ENCODE measurements at regions not wholly inside any gene's neighbourhood (a gene's known extent, or its start where the extent isn't known, plus 50 kb on each side); places are given as distances from the start of the nearest gene placed in this dataset.
"Not testable (repeated sequence)": the region's sequence is repeated elsewhere in the genome, so short reads cannot be mapped to it uniquely, and the experiment has no call there.

DNA sequence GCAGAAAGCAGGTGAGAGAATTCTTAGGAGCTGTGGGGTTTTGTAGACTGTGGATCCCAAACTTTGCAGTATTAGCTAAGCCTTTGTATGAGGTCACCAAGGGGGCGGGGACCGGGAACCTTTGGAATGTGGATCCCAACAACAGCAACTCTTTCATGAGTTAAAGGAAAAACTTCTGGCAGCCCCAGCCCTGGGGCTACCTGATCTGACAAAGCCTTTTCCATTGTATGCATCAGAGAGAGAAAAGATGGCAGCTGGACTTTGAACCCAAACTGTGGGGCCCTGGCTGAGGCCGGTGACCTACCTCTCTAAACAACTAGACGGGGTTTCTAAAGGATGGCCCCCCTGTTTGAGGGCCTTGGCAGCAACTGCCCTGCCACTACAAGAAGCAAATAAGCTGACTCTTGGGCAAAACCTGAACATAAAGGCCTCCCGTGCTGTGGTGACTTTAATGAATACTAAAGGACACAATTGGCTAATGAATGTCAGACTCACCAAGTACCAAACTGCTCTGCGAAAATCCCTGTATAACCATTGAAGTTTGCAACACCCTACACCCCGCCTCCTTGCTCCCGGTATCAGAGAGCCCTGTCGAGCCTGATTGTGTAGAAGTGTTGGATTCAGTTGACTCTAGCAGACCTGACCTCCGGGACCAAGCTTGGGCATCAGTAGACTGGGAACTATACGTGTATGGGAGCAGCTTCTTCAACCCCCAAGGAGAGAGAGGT, 146.9 kb upstream of the OSBPL11 start:
- 55 to 69% (median 64%) methylated on average over 11 of the region's 11 CpGs for WGBS, 3 donors
- Histone ChIP-seq H3K27ac (ENCODE audit: low read depth in 1 of 3, low read length in 2 of 3) (peak overlapping the region in 1 of 3 donors; percentile 87), H3K4me1 (ENCODE audit: control insufficient read depth in 3 of 3, insufficient read depth in 2 of 3, low read depth in 1 of 3, low read length in 2 of 3) (peaks cover 0 to 13% (median 0%) of the 10 kb centered on the region in 3 donors)
- H3K9me3 ChIP-seq (ENCODE audit: control insufficient read depth in 2 of 2, insufficient read depth in 1 of 2, low read depth in 1 of 2, low read length in 1 of 2); H3K36me3 ChIP-seq (ENCODE audit: control insufficient read depth in 3 of 3, insufficient read depth in 2 of 3, low read depth in 1 of 3, low read length in 3 of 3); H3K27me3 ChIP-seq (ENCODE audit: control insufficient read depth in 3 of 3, insufficient read depth in 3 of 3, low read length in 3 of 3); FAIRE-seq; H3K4me3 ChIP-seq (ENCODE audit: low read depth in 1 of 3, low read length in 3 of 3): not testable (repeated sequence)
- DNase-seq = peak in 1 of 2 donors; percentile 68

DNA sequence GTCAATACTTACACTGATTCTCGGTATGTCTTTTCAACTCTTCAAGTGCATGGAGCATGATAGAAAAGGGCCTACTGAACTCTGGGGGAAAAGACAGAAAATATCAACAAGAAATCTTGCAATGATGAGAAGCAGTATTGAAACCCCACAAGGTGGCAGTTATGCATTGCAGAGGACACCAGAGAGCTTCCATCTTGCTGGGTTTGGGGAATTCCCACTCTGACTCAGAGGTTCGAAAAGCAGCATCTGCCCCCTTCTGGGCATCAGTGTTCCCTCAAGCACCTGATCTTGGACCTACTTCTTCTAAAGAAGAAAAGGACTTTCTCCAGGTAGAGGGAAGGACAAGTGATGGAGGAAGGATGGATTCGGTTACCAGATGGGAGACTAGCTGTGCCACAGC, 147.5 kb upstream of the OSBPL11 start:
- 59 to 68% (median 66%) methylated on average over 2 of the region's 3 CpGs for WGBS, 3 donors
- not testable (repeated sequence) for FAIRE-seq
- DNase-seq = peak in 1 of 2 donors; percentile 47

GRCh38 chr3:125757050-125757449, 161.8 kb upstream of the OSBPL11 start:
- not testable (repeated sequence) for H3K27ac ChIP-seq (ENCODE audit: low read depth in 1 of 3, low read length in 2 of 3); H3K4me1 ChIP-seq (ENCODE audit: control insufficient read depth in 3 of 3, insufficient read depth in 2 of 3, low read depth in 1 of 3, low read length in 2 of 3); H3K27me3 ChIP-seq (ENCODE audit: control insufficient read depth in 3 of 3, insufficient read depth in 3 of 3, low read length in 3 of 3); H3K9me3 ChIP-seq (ENCODE audit: control insufficient read depth in 2 of 2, insufficient read depth in 1 of 2, low read depth in 1 of 2, low read length in 1 of 2); H3K4me3 ChIP-seq (ENCODE audit: low read depth in 1 of 3, low read length in 3 of 3); H3K36me3 ChIP-seq (ENCODE audit: control insufficient read depth in 3 of 3, insufficient read depth in 2 of 3, low read depth in 1 of 3, low read length in 3 of 3); FAIRE-seq
- peak in 1 of 2 donors; percentile 10 for DNase-seq
- 81 to 90% (median 86%) methylated on average over 1 of the region's 1 CpG for WGBS, 3 donors

More for the DNA sequence above, 147.5 kb upstream of the OSBPL11 start:
- not testable (repeated sequence) for H3K4me3 ChIP-seq (ENCODE audit: low read depth in 1 of 3, low read length in 3 of 3); H3K27me3 ChIP-seq (ENCODE audit: control insufficient read depth in 3 of 3, insufficient read depth in 3 of 3, low read length in 3 of 3); H3K36me3 ChIP-seq (ENCODE audit: control insufficient read depth in 3 of 3, insufficient read depth in 2 of 3, low read depth in 1 of 3, low read length in 3 of 3); H3K9me3 ChIP-seq (ENCODE audit: control insufficient read depth in 2 of 2, insufficient read depth in 1 of 2, low read depth in 1 of 2, low read length in 1 of 2)
- peaks cover 0 to 13% (median 0%) of the 10 kb centered on the region in 3 donors for H3K4me1 ChIP-seq (ENCODE audit: control insufficient read depth in 3 of 3, insufficient read depth in 2 of 3, low read depth in 1 of 3, low read length in 2 of 3)
- peak overlapping the region in 1 of 3 donors; percentile 87 for H3K27ac ChIP-seq (ENCODE audit: low read depth in 1 of 3, low read length in 2 of 3)

DNA sequence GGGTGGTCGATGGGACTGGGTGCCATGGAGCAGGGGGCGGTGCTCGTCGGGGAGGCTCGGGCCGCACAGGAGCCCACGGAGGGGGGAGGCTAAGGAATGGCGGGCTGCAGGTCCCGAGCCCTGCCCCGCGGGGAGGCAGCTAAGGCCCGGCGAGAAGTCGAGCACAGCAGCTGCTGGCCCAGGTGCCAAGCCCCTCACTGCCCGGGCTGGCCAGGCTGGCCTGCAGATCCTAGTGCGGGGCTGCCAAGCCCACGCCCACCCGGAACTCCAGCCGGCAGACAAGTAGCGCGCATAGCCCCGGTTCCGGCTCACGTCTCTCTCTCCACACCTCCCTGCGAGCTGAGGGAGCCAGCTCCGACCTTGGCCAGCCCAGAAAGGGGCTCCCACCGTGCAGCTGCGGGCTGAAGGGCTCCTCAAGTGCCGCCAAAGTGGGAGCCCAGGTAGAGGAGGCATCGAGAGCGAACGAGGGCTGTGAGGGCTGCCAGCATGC, 163.4 kb upstream of the OSBPL11 start:
- not testable (repeated sequence) for H3K36me3 ChIP-seq (ENCODE audit: control insufficient read depth in 3 of 3, insufficient read depth in 2 of 3, low read depth in 1 of 3, low read length in 3 of 3); H3K4me1 ChIP-seq (ENCODE audit: control insufficient read depth in 3 of 3, insufficient read depth in 2 of 3, low read depth in 1 of 3, low read length in 2 of 3); H3K27ac ChIP-seq (ENCODE audit: low read depth in 1 of 3, low read length in 2 of 3); DNase-seq; H3K27me3 ChIP-seq (ENCODE audit: control insufficient read depth in 3 of 3, insufficient read depth in 3 of 3, low read length in 3 of 3); FAIRE-seq; H3K4me3 ChIP-seq (ENCODE audit: low read depth in 1 of 3, low read length in 3 of 3); H3K9me3 ChIP-seq (ENCODE audit: control insufficient read depth in 2 of 2, insufficient read depth in 1 of 2, low read depth in 1 of 2, low read length in 1 of 2)
- 90 to 93% (median 91%) methylated on average over 25 to 32 of the region's 32 CpGs for WGBS, 3 donors

GRCh38 chr3:125762601-125763000, 167.3 kb upstream of the OSBPL11 start:
- H3K27ac ChIP-seq (ENCODE audit: low read depth in 1 of 3, low read length in 2 of 3); H3K36me3 ChIP-seq (ENCODE audit: control insufficient read depth in 3 of 3, insufficient read depth in 2 of 3, low read depth in 1 of 3, low read length in 3 of 3); FAIRE-seq; H3K9me3 ChIP-seq (ENCODE audit: control insufficient read depth in 2 of 2, insufficient read depth in 1 of 2, low read depth in 1 of 2, low read length in 1 of 2); H3K27me3 ChIP-seq (ENCODE audit: control insufficient read depth in 3 of 3, insufficient read depth in 3 of 3, low read length in 3 of 3); H3K4me1 ChIP-seq (ENCODE audit: control insufficient read depth in 3 of 3, insufficient read depth in 2 of 3, low read depth in 1 of 3, low read length in 2 of 3); DNase-seq; H3K4me3 ChIP-seq (ENCODE audit: low read depth in 1 of 3, low read length in 3 of 3): not testable (repeated sequence)
- WGBS, 3 donors = 38 to 54% (median 47%) methylated on average over 2 of the region's 2 CpGs

GRCh38 chr3:125766285-125766826, 171.1 kb upstream of the OSBPL11 start:
- not testable (repeated sequence) for FAIRE-seq; H3K9me3 ChIP-seq (ENCODE audit: control insufficient read depth in 2 of 2, insufficient read depth in 1 of 2, low read depth in 1 of 2, low read length in 1 of 2); H3K4me1 ChIP-seq (ENCODE audit: control insufficient read depth in 3 of 3, insufficient read depth in 2 of 3, low read depth in 1 of 3, low read length in 2 of 3); H3K27me3 ChIP-seq (ENCODE audit: control insufficient read depth in 3 of 3, insufficient read depth in 3 of 3, low read length in 3 of 3); H3K36me3 ChIP-seq (ENCODE audit: control insufficient read depth in 3 of 3, insufficient read depth in 2 of 3, low read depth in 1 of 3, low read length in 3 of 3)
- peak; percentile 37 to 81 for DNase-seq
- Histone ChIP-seq H3K4me3 (ENCODE audit: low read depth in 1 of 3, low read length in 3 of 3) (peak overlapping the region; percentile 30 to 65 (median 58)), H3K27ac (ENCODE audit: low read depth in 1 of 3, low read length in 2 of 3) (peak overlapping the region in 2 of 3 donors; percentile 44 to 53)
- WGBS, 3 donors = 1 to 2% (median 2%) methylated on average over 22 to 54 of the region's 54 CpGs

- 5 to 24% (median 22%) methylated on average over 14 to 23 of the region's 23 CpGs for WGBS, 3 donors
- H3K4me3 ChIP-seq (ENCODE audit: low read depth in 1 of 3, low read length in 3 of 3) = peak overlapping the region in 2 of 3 donors; percentile 58 to 65
- not testable (repeated sequence) for H3K36me3 ChIP-seq (ENCODE audit: control insufficient read depth in 3 of 3, insufficient read depth in 2 of 3, low read depth in 1 of 3, low read length in 3 of 3); FAIRE-seq; H3K4me1 ChIP-seq (ENCODE audit: control insufficient read depth in 3 of 3, insufficient read depth in 2 of 3, low read depth in 1 of 3, low read length in 2 of 3); H3K27me3 ChIP-seq (ENCODE audit: control insufficient read depth in 3 of 3, insufficient read depth in 3 of 3, low read length in 3 of 3); H3K27ac ChIP-seq (ENCODE audit: low read depth in 1 of 3, low read length in 2 of 3); H3K9me3 ChIP-seq (ENCODE audit: control insufficient read depth in 2 of 2, insufficient read depth in 1 of 2, low read depth in 1 of 2, low read length in 1 of 2)
- peak in 1 of 2 donors; percentile 11 for DNase-seq
These were observed 171.6 kb upstream of the OSBPL11 start for GRCh38 chr3:125766931-125767330.

GRCh38 chr3:125767641-125768040, 172.3 kb upstream of the OSBPL11 start:
- Histone ChIP-seq H3K36me3 (ENCODE audit: control insufficient read depth in 3 of 3, insufficient read depth in 2 of 3, low read depth in 1 of 3, low read length in 3 of 3) (no peaks in the 10 kb centered on the region), H3K27ac (ENCODE audit: low read depth in 1 of 3, low read length in 2 of 3) (no peak overlapping the region), H3K4me1 (ENCODE audit: control insufficient read depth in 3 of 3, insufficient read depth in 2 of 3, low read depth in 1 of 3, low read length in 2 of 3) (no peaks in the 10 kb centered on the region), H3K27me3 (ENCODE audit: control insufficient read depth in 3 of 3, insufficient read depth in 3 of 3, low read length in 3 of 3) (peaks cover 0 to 2% (median 0%) of the 10 kb centered on the region in 3 donors), H3K4me3 (ENCODE audit: low read depth in 1 of 3, low read length in 3 of 3) (peak overlapping the region in 2 of 3 donors; percentile 58 to 65), H3K9me3 (ENCODE audit: control insufficient read depth in 2 of 2, insufficient read depth in 1 of 2, low read depth in 1 of 2, low read length in 1 of 2) (no peaks in the 10 kb centered on the region)
- FAIRE-seq (no peak), DNase-seq (no peak)
- 87 to 92% (median 92%) methylated on average over 13 to 14 of the region's 14 CpGs for WGBS, 3 donors
